ENCODE measurements at regions not wholly inside any gene's neighbourhood (a gene's known extent, or its start where the extent isn't known, plus 50 kb on each side); places are given as distances from the start of the nearest gene placed in this dataset.

DNA sequence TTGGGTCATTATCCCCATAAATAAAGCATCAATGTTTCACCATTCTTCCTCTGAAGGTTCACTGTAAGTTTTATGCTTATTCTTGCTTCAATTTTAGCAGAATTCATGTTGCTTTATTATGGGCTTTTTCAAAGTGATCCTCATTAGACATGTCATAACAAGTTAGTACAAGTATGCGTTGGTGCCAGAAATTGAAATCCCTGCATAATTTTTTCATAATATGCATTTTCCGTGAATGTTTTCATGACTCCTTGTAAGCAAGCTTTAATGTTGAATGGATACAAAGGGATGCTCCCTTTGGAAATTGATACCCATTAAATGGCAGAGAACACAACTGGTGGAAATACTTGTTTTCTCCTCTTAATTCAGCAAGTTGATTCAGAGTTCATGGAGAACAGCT lies 179.7 kb downstream of the ST6GAL2 start:
- TF ChIP-seq TAF1 (IDR thresholded peaks at IDR 0.05; ENCODE audit: low read depth, low read length) (no peak), POLR2A (IDR thresholded peaks at IDR 0.05; ENCODE audit: low read depth, low read length) (no peak), POLR2AphosphoS5 (IDR thresholded peaks at IDR 0.05; ENCODE audit: low read depth, low read length) (no peak), PAX5 (IDR thresholded peaks at IDR 0.05; ENCODE audit: insufficient read depth, low read length, severe bottlenecking) (no peak), POU2F2 (IDR thresholded peaks at IDR 0.05; ENCODE audit: low read depth, low read length) (no peak), SPI1 (IDR thresholded peaks at IDR 0.05; ENCODE audit: low read depth, low read length) (no peak)
